OCI-LY1 (cell line): ENCODE measurements at regions not wholly inside any gene's neighbourhood (a gene's known extent, or its start where the extent isn't known, plus 50 kb on each side); places are given as distances from the start of the nearest gene placed in this dataset.

ENCODE experiments used
- H2AFZ ChIP-seq: fragments of 200-600 bp; sonication (generic), shearing (Covaris generic); 2 replicates; pipeline ENCODE4 v1.6.0; 2014; ENCODE audit warnings: antibody characterized with exemption, mild to moderate bottlenecking, low read length
- H3F3A ChIP-seq: fragments of 200-600 bp; sonication (generic), shearing (Covaris generic); 2 replicates; pipeline ENCODE4 v1.6.0; 2014; ENCODE audit warnings: mild to moderate bottlenecking, antibody characterized with exemption, low read length, moderate library complexity; ENCODE audit not compliant: insufficient read depth
- H3K27ac ChIP-seq: fragments of 200-600 bp; sonication (generic); 2 replicates; pipeline ENCODE4 v1.5.1; 2014; ENCODE audit warnings: low read length, mixed run types, mild to moderate bottlenecking, low read depth; ENCODE audit not compliant: poor library complexity, severe bottlenecking
- H3K27me3 ChIP-seq: fragments of 200-600 bp; sonication (generic); 2 replicates; pipeline ENCODE4 v1.6.0; 2014; ENCODE audit warnings: antibody characterized with exemption, mild to moderate bottlenecking, low read length, moderate library complexity; ENCODE audit not compliant: insufficient read depth
- H3K36me3 ChIP-seq: fragments of 200-600 bp; sonication (generic); 2 replicates; pipeline ENCODE4 v1.6.1; 2014; ENCODE audit warnings: mild to moderate bottlenecking, antibody characterized with exemption, low read length, moderate library complexity, mixed read lengths; ENCODE audit not compliant: insufficient read depth
- H3K4me1 ChIP-seq: fragments of 200-600 bp; sonication (generic); 2 replicates; pipeline ENCODE4 v1.5.1; 2014; ENCODE audit warnings: mild to moderate bottlenecking, low read length, moderate library complexity; ENCODE audit not compliant: insufficient read depth, severe bottlenecking
- H3K4me2 ChIP-seq: fragments of 200-600 bp; sonication (generic), shearing (Covaris generic); 2 replicates; pipeline ENCODE4 v1.6.1; 2014; ENCODE audit warnings: low read length
- H3K4me3 ChIP-seq: fragments of 200-600 bp; sonication (generic); 2 replicates; pipeline ENCODE4 v1.5.1; 2014; ENCODE audit warnings: low read length, low read depth, mild to moderate bottlenecking, mixed read lengths; ENCODE audit not compliant: poor library complexity, severe bottlenecking
- H3K79me2 ChIP-seq: fragments of 200-600 bp; shearing (Covaris generic); 2 replicates; pipeline ENCODE4 v1.6.1; 2016; ENCODE audit warnings: mixed run types, low read length, mixed read lengths; ENCODE audit not compliant: insufficient read depth
- H3K9ac ChIP-seq: fragments of 200-600 bp; sonication (generic), shearing (Covaris generic); 2 replicates; pipeline ENCODE4 v1.6.1; 2014; ENCODE audit warnings: mild to moderate bottlenecking, low read length, mixed read lengths
- H3K9me2 ChIP-seq: fragments of 200-600 bp; sonication (generic), shearing (Covaris generic); 2 replicates; pipeline ENCODE4 v1.6.1; 2014; ENCODE audit warnings: low read depth, mild to moderate bottlenecking, low read length, mixed read lengths
- H3K9me3 ChIP-seq: fragments of 200-600 bp; shearing (Covaris generic); 2 replicates; pipeline ENCODE4 v1.6.1; 2014; ENCODE audit warnings: low read length, mixed read lengths
- H4K20me1 ChIP-seq: fragments of 200-600 bp; sonication (generic), shearing (Covaris generic); 2 replicates; pipeline ENCODE4 v1.6.0; 2016; ENCODE audit warnings: mild to moderate bottlenecking, low read length; ENCODE audit not compliant: insufficient read depth
- CTCF ChIP-seq: fragments of 200-600 bp; sonication (generic), shearing (Covaris generic); IDR thresholded peaks from 2 replicates; pipeline ENCODE4 v1.5.1; 2017; ENCODE audit warnings: mild to moderate bottlenecking, antibody characterized with exemption, low read length, moderate library complexity, mixed read lengths
- EZH2 ChIP-seq: fragments of 200-600 bp; sonication (generic), shearing (Covaris generic); IDR thresholded peaks from 2 replicates; pipeline ENCODE4 v1.8.0; 2017; ENCODE audit warnings: borderline replicate concordance, mixed run types, mild to moderate bottlenecking, antibody characterized with exemption, low read length, moderate library complexity, mixed read lengths

GRCh38 chrX:20347481-20347880, 80.8 kb upstream of the RPS6KA3 start:
- no peak overlapping the region for H3K4me2 ChIP-seq
- TF ChIP-seq EZH2 (no peak), CTCF (no peak)

GRCh38 chrX:20333672-20334071, 67.0 kb upstream of the RPS6KA3 start:
- TF ChIP-seq CTCF: no peak
- no peak for TF ChIP-seq EZH2
- no peaks in the 10 kb centered on the region for H3F3A ChIP-seq
- no peak overlapping the region for H3K27ac ChIP-seq
- H3K9me2 ChIP-seq: no peaks in the 10 kb centered on the region
- no peaks in the 10 kb centered on the region for H3K27me3 ChIP-seq
- no peak overlapping the region for H3K4me2 ChIP-seq
- no peaks in the 10 kb centered on the region for H3K36me3 ChIP-seq
- H3K9ac ChIP-seq: no peak overlapping the region
- H3K4me1 ChIP-seq: no peaks in the 10 kb centered on the region
- no peak overlapping the region for H3K4me3 ChIP-seq
- no peaks in the 10 kb centered on the region for H4K20me1 ChIP-seq
- no peak overlapping the region for H2AFZ ChIP-seq
- no peaks in the 10 kb centered on the region for H3K79me2 ChIP-seq
- H3K9me3 ChIP-seq: no peaks in the 10 kb centered on the region

More at GRCh38 chrX:20347481-20347880, 80.8 kb upstream of the RPS6KA3 start:
- H3K27ac ChIP-seq: no peak overlapping the region
- no peak overlapping the region for H3K9ac ChIP-seq
- no peaks in the 10 kb centered on the region for H3K36me3 ChIP-seq
- no peaks in the 10 kb centered on the region for H4K20me1 ChIP-seq
- no peaks in the 10 kb centered on the region for H3K9me2 ChIP-seq
- H3K4me1 ChIP-seq: no peaks in the 10 kb centered on the region
- H3K4me3 ChIP-seq: no peak overlapping the region
- no peaks in the 10 kb centered on the region for H3F3A ChIP-seq
- no peaks in the 10 kb centered on the region for H3K27me3 ChIP-seq
- H2AFZ ChIP-seq: no peak overlapping the region
- H3K9me3 ChIP-seq: no peaks in the 10 kb centered on the region
- H3K79me2 ChIP-seq: no peaks in the 10 kb centered on the region

GRCh38 chrX:20330545-20330944, 63.8 kb upstream of the RPS6KA3 start:
- Histone ChIP-seq H3K9ac (no peak overlapping the region), H3K79me2 (no peaks in the 10 kb centered on the region), H3F3A (no peaks in the 10 kb centered on the region), H3K4me1 (no peaks in the 10 kb centered on the region), H3K27ac (no peak overlapping the region), H3K27me3 (no peaks in the 10 kb centered on the region), H2AFZ (no peak overlapping the region), H3K9me2 (no peaks in the 10 kb centered on the region), H3K36me3 (no peaks in the 10 kb centered on the region), H3K9me3 (no peaks in the 10 kb centered on the region), H3K4me2 (no peak overlapping the region), H3K4me3 (no peak overlapping the region), H4K20me1 (no peaks in the 10 kb centered on the region)
- no peak for TF ChIP-seq EZH2
- no peak for TF ChIP-seq CTCF
